HL-60/S4 treated with phorbol 12-myristate 13-acetate at 8.2 ng/mL for 4 days and 3 days (cell line): ENCODE measurements at regions not wholly inside any gene's neighbourhood (a gene's known extent, or its start where the extent isn't known, plus 50 kb on each side); places are given as distances from the start of the nearest gene placed in this dataset.

Experiments used
- in situ Hi-C: fragments of 300-500 bp; cut with MboI; formaldehyde crosslinking; loops from 2 replicates; pipeline ENCODE4 v1.15.0; 2022; ENCODE audit warnings: low sequenced_read_pairs

GRCh38 chr1:112821307-112822063 is 106.4 kb upstream of the PPM1J start:
- in situ Hi-C loops, result loop anchor here (25.0 kb wide), 1 partner anchor 434 kb away; the partner anchor contains the start of gene CTTNBP2NL

- in situ Hi-C loops, result loop anchor here (25.0 kb wide), 1 partner anchor 432 kb away; the partner anchor contains the start of gene CTTNBP2NL
Measured at GRCh38 chr1:112818990-112819689, 104.0 kb upstream of the PPM1J start.

GRCh38 chr1:112817555-112818373 is 102.6 kb upstream of the PPM1J start:
- in situ Hi-C loops, result loop anchor here (25.0 kb wide), 1 partner anchor 430 kb away; the partner anchor contains the start of gene CTTNBP2NL

GRCh38 chr1:112815376-112815775 is 100.2 kb upstream of the PPM1J start:
- in situ Hi-C loops, result loop anchor here (25.0 kb wide), 1 partner anchor 428 kb away; the partner anchor contains the start of gene CTTNBP2NL

GRCh38 chr1:112814645-112815044 is 99.5 kb upstream of the PPM1J start:
- in situ Hi-C loops, result loop anchor here (25.0 kb wide), 1 partner anchor 427 kb away; the partner anchor contains the start of gene CTTNBP2NL

- in situ Hi-C loops, result loop anchor here (5.0 to 25.0 kb wide), 2 partner anchors 92 to 422 kb away; partner anchors contain the start of genes CTTNBP2NL and PPM1J
Measured at GRCh38 chr1:112808861-112809684, 93.9 kb upstream of the PPM1J start.

GRCh38 chr1:112807999-112808398 is 92.9 kb upstream of the PPM1J start:
- in situ Hi-C loops, result loop anchor here (5.0 to 25.0 kb wide), 2 partner anchors 91 to 421 kb away; partner anchors contain the start of genes CTTNBP2NL and PPM1J

GRCh38 chr1:112807117-112807516 is 92.0 kb upstream of the PPM1J start:
- in situ Hi-C loops, result loop anchor here (5.0 to 25.0 kb wide), 2 partner anchors 90 to 420 kb away; partner anchors contain the start of genes CTTNBP2NL and PPM1J

- in situ Hi-C loops, result loop anchor here (5.0 to 25.0 kb wide), 2 partner anchors 89 to 419 kb away; partner anchors contain the start of genes CTTNBP2NL and PPM1J
Measured at GRCh38 chr1:112806090-112806642, 91.0 kb upstream of the PPM1J start.

GRCh38 chr1:112805155-112805853 is 90.2 kb upstream of the PPM1J start:
- in situ Hi-C loops, result loop anchor here (5.0 to 25.0 kb wide), 2 partner anchors 88 to 418 kb away; partner anchors contain the start of genes CTTNBP2NL and PPM1J

- in situ Hi-C loops, result loop anchor here (25.0 kb wide), 1 partner anchor 417 kb away; the partner anchor contains the start of gene CTTNBP2NL
Measured at GRCh38 chr1:112803906-112804762, 89.0 kb upstream of the PPM1J start.

GRCh38 chr1:112800289-112800688 is 85.2 kb upstream of the PPM1J start:
- in situ Hi-C loops, result loop anchor here (25.0 kb wide), 1 partner anchor 413 kb away; the partner anchor contains the start of gene CTTNBP2NL

- in situ Hi-C loops, result no loop called here
Measured at GRCh38 chr1:112798292-112798691, 83.2 kb upstream of the PPM1J start.

- in situ Hi-C loops, result no loop called here
Measured at GRCh38 chr1:112797224-112797623, 82.1 kb upstream of the PPM1J start.

- in situ Hi-C loops, result no loop called here
Measured at GRCh38 chr1:112794654-112795239, 79.6 kb upstream of the PPM1J start.

GRCh38 chr1:112793631-112794565 is 78.8 kb upstream of the PPM1J start:
- in situ Hi-C loops, result no loop called here
